Esophagus muscularis mucosa (tissue), 4 donors: ENCODE measurements at regions not wholly inside any gene's neighbourhood (a gene's known extent, or its start where the extent isn't known, plus 50 kb on each side); places are given as distances from the start of the nearest gene placed in this dataset.

ENCODE experiments used
- CTCF ChIP-seq, 3 experiments: fragments of 200-600 bp in 2 of 3; fragments of 450-650 bp in 1 of 3; sonication (generic) in 2 of 3; IDR thresholded peaks; one replicate each; pipeline ENCODE4 v1.5.1; 2017 to 2019; ENCODE audit warnings: antibody characterized with exemption in 3 of 3, mild to moderate bottlenecking in 2 of 3, moderate library complexity in 1 of 3
- EP300 ChIP-seq: sonication (generic); formaldehyde crosslinking; IDR thresholded peaks from one replicate; pipeline ENCODE4 v1.6.1; 2017; ENCODE audit warnings: antibody characterized with exemption
- POLR2A ChIP-seq: fragments of 450-650 bp; IDR thresholded peaks from one replicate; pipeline ENCODE4 v1.6.1; 2017; ENCODE audit warnings: antibody characterized with exemption, moderate library complexity, mild to moderate bottlenecking, low read depth
- POLR2AphosphoS5 ChIP-seq, 2 donors: sonication (generic); formaldehyde crosslinking; IDR thresholded peaks; one replicate each; pipeline ENCODE4 v1.6.1; 2017; ENCODE audit warnings: antibody characterized with exemption in 2 of 2

GRCh38 chr3:137852391-137852830 lies 88.3 kb downstream of the SOX14 start:
- TF ChIP-seq CTCF (IDR thresholded peaks at IDR 0.05) (no peak), EP300 (no peak), POLR2A (no peak), POLR2AphosphoS5 (IDR thresholded peaks at IDR 0.05) (no peak)
